Epidermal melanocyte (primary cell): ENCODE measurements at regions not wholly inside any gene's neighbourhood (a gene's known extent, or its start where the extent isn't known, plus 50 kb on each side); places are given as distances from the start of the nearest gene placed in this dataset.

Source experiments
- DNase-seq: peaks from one replicate; pipeline ENCODE4 v3.0.0; 2011; ENCODE audit warnings: low spot score; ENCODE audit not compliant: insufficient read length

DNA sequence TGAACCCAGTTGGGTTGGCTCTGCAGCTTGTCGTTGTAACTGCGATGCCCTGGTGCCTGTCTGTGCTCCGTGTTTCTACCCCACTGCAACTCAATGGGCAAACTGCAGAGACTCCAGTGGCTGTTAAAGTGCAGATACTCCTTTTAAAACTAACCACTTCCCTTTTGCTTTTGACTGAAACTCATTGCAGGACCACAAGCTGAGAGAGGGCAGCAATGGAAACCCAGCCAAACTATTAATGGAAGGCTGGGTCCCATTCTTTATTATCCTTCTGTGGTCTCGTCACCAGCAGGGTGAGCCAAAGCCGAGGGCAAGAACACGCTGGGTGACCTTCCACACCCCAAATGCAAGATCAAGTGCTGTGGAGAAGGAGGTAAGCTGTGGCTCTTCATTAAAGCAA, 910.4 kb downstream of the VRK1 start:
- no peak for DNase-seq

DNA sequence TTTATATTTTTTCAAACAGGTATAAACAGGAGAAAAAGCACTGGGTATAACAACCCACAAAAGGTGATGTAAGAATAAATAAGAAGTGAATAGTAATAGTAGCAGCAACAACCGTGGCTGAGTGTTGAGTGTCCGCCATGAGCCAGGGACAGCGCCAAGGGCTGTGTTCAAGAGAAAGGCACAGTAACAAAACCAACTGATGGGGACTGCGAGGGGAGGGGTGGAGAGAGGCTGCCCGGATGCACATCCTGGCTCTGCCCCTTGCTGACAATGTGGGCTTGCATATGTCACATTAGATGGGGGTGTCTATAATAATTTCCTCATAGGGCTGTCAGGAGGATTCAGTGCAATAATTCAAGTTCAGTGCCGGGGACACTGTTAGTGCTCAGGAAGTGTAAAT, 912.4 kb downstream of the VRK1 start:
- no peak for DNase-seq

DNA sequence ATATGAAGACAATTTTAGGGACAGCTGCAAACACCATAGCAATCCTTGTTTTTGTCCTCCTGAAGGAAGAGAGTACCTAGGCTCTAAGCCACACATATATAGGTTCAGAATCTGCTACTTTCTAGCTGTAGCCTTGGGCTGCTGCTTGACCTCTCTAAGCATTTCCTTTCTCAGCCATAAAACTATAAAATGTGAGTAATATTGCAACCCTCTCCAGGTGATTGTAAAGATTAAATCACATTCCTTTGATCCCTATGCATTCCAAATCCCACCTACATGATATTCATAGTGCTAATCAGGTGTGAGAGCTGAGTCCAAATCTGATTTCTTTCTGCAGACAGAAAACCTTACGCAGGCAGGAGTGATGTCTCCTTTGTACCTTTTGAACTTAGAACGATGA, 913.5 kb downstream of the VRK1 start:
- no peak for DNase-seq

DNA sequence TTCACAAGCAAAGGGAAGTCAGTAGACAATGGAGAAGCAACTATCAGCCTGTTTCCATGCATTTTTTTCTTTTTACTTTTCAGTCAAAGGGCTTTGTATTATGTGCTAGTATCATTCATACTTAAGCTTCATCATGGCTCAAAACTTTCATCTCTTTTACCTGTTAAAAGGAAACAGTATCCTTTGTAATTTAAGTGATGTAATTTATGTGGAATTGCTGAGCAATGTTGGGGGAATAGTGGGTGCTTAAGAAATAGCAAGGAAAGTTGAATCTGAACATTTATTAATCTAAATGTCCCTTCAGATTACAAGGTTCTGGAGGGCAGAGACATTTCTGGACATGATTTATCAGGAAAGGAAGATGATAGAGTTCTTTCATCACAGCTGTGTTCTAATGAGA, 915.3 kb downstream of the VRK1 start:
- DNase-seq = no peak

DNA sequence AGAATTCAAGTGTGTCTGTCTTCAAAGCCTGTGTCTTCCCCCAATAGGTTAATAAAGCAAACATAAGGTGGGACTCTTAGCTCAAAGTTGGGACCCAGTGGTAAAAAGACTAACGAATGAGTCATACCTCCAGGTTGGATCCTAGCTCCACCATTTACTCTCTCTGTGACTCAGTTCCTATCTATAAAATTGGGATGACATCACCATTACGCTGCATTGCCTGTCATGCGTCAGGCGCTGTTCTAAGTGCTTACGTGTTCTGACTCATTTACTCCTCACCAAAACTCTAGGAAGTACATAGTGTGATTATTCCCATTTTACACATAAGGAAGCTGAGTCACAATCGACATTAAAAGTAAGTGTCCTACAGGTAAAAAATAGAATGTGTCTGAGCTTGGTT, 915.8 kb downstream of the VRK1 start:
- no peak for DNase-seq

DNA sequence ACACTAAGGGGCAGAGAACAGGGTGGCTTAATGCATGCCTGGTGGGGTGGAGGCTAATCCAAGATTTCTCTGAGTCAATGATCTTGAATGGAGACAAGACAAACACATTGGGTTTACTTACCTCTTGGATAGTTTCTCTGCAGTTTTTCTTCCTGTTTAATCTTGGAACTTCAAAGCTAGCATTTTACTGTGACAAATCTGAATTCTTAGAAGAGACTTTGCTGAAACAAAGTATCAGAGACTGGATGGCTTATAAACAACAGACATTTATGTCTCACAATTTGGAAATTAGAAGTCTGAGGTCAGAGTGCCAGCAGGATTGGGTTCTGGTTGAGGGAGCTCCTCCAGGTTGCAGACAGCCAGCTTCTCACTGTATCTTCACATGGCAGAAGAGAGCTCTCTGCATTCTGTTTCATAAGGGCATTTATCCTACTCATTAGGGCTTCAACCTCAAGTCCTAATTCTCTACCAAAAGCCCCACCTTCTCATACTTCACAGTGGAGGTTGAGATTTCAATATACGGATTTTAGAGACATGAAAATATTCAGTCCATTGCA, 921.8 kb downstream of the VRK1 start:
- no peak for DNase-seq

DNA sequence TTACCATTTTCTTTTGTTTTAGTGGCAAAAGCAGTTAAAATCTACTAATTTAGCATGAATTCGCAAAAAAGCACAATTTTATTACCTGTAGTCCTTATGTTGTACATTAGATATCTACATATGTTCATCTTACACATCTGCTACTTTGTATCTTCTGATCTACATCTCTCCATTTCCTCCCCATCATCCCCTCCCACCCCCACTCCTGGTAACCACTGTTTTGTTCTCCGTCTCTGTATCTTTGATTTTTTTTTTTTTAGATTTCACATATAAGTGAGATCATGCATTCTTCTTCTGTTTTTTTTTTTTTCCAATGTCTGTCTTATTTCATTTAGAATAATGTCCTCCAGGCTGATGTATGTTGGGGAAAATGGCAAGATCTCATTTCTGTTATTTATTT, 922.7 kb downstream of the VRK1 start:
- DNase-seq = no peak

DNA sequence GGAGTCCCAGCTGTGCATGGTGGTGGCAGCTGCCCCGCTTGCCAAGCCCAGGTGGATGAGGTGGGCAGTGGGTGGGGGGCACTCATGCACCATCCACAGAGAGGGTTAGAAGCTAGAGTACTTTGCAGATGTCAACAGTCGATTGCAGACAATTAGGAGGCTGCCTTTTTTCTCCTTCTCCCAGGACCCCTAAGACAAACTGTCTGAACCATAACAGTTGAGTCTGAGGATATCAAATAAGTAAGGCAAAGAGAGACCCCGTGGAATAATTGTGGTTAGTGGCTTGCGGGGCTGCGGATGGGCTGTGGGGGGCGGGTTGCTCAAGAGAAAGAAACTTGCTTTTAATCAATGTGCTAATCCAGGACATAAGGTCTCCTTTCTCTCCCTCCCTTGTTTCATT, 926.2 kb downstream of the VRK1 start:
- DNase-seq = no peak

DNA sequence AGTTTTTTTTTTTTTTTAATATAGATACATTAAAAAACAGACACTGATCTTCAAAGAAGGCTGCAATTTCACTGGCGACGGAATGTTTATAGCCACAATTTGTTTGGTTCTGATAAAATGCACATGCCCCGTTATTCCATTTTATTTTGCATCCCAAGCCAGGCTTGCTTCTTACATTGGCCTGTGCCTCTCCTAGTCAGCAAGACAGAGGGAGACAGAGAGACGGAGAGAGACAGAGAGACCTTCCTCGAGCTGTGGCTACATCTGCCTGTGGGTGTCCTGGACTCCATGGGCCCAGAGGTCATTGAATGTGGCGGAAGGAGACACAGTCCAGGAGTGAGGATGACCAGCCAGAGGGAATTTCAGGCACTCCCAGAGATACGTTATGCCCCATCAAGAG, 926.6 kb downstream of the VRK1 start:
- no peak for DNase-seq

DNA sequence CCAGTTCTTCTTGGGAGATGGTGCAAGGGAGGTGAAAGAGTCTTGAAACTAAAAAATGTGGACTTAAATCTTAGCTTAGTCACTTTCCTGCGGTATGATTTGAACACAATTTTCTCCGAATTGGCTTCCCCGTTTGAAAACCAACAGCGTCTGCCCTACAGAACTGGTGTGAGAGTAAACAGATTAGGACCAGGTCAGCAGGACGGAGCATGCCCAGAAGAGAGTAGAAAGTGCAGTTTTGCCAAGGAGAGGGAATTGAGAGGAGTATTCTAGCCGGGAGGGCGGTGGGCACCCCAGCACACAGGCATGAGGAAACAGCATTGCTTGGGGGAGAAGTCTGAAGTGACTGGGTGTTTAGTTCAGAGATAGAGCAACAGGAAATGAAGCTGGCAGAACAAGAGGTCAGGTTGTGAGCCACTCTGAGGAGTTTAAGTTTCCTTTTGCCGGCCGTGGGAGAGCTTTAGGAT, 927.1 kb downstream of the VRK1 start:
- no peak for DNase-seq

DNA sequence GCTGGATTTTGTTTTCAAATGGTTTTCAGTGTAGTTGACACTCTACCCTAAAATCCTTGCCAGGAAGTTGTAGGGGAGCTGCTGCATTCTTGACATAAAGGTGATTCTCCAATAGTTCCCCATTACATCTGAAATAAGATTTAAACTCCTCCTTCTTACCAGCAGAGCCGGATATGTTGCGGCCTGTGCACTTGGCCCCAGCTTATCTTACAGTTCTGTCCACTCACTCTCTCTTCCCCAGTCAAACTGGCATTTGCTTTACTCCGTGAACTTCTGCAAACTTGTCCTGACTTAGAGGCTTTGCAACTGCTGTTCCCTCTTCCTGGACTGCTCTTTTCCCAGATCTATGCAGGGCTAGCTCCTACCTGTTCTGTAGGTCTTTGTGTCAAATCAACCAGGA, 929.5 kb downstream of the VRK1 start:
- no peak for DNase-seq

DNA sequence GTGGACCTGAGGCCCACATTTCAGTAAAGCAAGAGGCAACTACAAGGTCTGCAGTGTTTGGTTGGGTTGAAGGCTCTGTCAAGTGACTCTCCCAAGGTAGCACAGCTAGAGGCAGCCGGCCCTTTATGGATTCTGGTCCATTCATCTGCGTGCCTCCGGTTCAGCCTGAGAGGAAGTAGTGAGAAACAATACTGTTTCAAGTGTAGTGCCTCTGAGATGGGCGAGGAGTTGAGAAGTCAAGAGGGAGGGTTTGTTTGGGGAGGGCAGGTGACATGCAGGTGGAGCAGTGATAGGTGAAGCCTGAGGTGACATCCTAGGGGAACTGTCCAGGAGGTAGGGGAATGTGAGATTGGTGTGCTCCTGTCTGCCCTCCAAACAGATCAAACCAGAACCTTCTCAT, 933.5 kb downstream of the VRK1 start:
- DNase-seq = no peak

DNA sequence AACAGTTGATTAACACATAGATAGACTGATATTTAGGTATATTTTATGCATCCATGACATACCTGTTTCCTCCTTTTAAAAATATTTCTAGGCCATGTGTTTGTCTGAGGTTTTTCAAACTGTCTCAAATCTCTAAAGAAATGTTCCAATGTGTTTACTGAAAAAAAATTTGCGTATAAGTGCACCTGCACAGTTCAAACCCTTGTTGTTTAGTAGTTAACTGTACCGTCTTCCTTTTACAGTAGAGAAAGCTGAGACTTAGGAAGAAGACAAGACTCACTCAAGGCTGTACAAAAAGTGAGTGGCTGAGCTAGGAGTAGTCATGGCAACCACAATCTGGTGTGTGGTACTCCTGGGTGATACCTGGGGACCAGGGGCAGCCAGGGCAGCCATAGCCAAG, 934.6 kb downstream of the VRK1 start:
- no peak for DNase-seq

DNA sequence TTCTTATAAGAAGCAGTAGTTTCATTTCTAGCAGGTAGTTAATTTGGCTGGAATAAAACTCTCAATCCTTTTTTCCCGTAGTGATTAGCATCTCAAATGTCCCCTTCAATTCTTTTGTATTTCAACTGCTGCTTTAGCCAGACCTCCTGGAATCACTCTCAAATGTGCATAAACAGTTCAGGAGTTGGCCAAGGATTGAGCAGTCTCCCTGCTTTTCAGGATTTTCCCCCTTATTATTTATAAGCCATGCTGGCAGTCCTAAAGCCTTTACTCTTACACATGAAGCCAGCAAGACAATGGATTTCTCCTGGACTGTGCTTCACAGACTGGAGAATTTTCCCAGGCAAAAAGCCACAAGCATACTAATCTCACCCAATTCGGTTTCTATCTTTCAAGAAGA, 950.1 kb downstream of the VRK1 start:
- no peak for DNase-seq

DNA sequence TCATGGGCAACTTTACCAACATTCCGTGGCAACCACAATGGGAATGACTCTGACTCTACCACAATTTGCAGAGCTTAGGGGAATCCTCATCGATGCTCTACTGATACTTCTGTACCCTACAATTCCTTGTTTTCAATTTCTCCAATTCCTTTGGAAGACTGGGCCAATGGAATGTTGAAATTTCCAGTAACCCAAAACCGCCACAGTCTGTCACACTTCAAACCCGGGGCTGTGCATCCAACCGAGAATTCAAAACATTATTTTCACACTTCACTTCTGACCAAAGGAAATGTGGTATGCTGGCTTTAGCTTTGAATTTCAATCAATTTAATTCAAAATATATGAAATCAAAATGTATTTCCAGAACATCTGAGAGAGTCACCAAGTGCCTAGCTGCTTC, 951.4 kb downstream of the VRK1 start:
- DNase-seq = no peak

DNA sequence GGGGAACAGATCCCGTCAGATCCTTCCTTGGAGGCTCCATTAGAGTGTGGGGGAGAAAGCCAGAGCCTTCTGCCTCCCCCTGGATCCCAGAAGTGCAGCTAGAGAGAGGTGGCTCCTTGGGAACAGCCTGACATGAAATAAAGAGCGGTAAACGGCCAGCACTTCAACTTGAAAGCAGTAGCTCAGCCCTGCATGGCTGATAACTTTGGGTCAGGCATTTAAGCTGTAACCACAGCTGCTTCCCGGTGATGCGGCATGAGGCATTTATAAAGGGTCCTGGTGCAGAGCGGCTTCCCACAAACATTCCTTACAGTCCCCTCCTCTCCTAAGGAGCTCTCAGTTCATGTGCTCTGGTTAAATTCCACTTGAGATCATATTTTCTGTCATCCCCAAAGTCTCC, 960.3 kb downstream of the VRK1 start:
- DNase-seq = no peak

DNA sequence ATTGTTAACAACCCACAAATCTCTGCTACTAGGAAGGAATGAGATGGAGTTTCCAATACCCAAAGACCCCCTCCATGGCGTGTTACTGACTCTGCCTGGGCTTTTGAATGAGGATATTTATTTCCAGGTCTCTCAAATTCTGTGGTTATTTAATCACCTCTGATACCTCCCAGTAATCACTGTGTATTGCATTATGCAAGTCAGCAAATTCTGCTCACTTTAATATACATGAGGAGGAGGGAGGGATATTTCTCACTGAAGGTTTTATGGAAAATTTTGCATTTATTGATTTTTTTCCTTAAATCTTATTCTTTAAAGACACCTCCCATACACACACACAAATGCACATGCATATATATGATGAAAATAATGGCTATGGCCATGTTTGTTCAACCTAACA, 962.9 kb downstream of the VRK1 start:
- DNase-seq = no peak

DNA sequence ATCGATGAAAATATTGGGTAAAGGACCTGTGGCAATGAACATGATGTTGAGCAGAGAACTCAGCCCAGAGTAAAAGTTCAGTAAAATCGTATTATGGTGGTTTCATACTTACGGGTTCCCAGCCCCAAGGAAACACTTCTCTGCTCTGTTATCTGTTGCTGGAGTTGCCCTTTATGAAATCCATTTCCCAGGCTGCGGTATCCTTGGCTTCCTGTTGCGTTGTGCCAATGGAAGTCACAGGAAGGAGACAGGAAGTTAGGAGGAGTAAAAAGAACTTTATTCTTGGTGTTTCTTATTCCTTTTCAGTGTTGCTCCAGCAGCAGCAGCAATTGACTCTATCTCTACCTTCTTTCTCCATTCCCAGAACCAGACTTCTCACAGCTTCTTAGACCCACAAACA, 965.2 kb downstream of the VRK1 start:
- DNase-seq = no peak

DNA sequence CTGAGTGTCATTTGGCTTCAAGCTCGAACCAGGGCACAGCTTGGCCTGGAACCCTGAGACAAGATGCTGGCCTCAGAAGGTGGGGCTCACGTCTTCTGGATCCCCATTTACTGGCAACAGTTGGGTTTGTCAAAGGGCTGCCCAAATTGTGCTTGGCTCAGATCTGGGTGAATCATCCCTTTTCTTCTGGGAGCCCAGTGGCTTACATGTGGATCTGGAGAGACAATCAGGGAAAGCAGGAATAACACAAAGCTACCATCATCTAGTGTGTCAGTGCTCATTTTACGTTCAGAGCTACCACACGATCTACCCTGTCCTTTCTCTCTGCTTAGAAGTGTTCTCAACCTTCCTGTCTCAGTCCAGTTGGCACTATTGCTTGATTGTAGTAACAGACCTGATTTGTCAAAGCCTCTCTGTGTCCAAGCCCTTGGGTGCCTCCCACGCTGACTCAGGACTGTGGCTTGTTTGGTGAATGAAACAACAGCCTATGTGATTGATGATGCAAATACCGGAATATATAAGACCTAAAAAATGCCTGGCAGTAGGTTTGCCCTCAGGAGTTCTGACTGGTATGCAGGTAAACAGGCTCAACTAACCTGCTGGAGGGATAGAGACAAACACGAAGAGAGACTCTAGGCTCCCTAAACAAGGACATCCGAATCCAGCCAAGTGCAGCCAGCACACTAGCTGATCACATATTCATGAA, 974.3 kb downstream of the VRK1 start:
- DNase-seq = no peak

DNA sequence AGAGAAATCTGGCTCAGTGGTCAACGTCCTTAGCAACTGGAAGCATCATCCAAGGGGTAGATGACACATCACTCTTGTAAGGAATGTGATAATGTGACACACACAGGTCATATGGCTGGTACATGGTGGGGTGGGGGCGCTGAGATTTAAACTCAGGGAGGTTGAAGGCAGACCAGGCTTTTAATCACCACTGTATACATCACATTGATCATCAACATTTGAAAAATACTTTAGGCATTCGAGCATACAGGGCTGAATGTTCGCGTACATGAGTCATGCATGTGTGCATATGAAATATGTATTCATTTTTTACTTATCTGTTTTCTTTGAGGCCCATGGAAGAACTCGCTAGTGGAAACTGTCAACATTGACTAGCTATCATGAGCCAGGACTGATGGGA, 976.4 kb downstream of the VRK1 start:
- no peak for DNase-seq

DNA sequence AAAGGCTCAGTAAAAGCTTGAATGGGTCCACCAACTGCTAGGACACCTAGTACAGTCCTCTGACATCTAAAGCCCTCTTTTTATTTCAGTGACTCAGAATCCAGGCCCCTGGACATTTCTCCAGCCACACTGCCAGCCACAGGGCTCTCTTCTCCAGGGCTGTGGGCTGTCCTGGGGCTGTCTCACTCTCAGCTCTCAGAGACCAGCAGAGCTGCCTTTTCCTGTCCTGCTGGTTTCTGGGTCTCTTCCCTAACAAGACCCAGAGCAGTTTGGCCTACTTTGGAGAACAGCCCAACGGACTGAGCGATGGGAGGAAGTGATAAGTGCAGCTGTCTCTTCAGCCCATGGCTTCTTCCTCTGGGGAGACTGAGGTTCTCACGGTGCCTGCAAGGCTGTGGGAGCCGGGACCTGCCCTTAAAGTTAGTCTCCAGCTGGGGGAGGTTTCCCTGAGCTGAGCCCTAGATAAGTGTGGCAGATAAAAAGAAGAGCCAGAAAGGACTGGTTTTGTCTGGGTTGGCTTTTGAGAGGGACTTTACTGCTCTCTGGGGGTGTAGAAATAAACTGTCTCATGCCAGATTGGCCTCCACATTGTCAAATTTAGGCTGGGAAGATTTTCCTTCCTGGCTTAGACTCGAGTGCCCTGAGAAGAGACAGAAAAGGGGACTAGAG, 979.8 kb downstream of the VRK1 start:
- no peak for DNase-seq

DNA sequence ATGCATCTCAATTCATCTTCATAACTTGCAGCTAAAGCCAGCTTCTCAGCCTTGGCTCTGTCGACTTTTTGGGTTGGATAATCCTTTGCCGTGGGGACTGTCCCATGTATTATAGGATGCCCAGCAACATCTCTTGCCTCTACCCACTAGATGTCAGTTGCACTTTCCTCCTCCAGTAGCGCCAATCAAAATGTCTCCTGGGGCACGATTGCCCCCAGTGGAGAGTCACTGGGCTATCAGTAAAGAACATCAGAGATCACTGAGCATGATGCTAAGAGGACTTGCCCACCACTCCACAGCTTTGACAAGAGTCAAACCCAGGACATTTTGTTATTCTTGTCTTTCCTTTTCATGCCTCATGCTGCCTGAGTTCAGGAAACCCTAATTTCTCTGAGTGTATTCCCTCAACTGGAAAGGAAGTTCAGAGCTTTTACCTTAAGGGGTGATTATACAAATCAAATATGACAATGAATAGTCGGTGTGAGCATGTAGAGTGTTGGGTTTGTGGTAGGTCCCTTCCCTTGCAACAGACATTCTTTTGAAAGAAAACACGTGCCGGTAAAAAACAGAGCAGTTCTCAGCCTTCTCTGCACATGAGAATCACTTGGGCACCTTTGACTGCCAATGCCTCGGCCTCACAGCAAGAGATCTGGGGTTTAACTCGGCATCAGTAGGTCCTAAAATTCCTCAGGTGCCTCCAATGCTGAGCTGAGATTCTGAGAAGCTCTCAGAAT, 980.6 kb downstream of the VRK1 start:
- DNase-seq = no peak
